Ishikawa (cell line): ENCODE measurements at regions not wholly inside any gene's neighbourhood (a gene's known extent, or its start where the extent isn't known, plus 50 kb on each side); places are given as distances from the start of the nearest gene placed in this dataset.
A peak's percentile ranks its signal among the peaks of the same experiment; 100 is the strongest.

Experiments used
- CEBPB ChIP-seq: IDR thresholded peaks from 2 replicates; pipeline ENCODE4 v1.6.1; 2012
- CREB1 ChIP-seq: IDR thresholded peaks from 2 replicates; pipeline ENCODE4 v1.6.1; 2012; ENCODE audit warnings: low read depth
- EGR1 ChIP-seq: IDR thresholded peaks from 2 replicates; pipeline ENCODE4 v1.6.1; 2012
- EP300 ChIP-seq: IDR thresholded peaks from 2 replicates; pipeline ENCODE4 v1.6.1; 2012; ENCODE audit warnings: borderline replicate concordance
- FOXM1 ChIP-seq: IDR thresholded peaks from 2 replicates; pipeline ENCODE4 v1.6.1; 2012; ENCODE audit warnings: low read depth, borderline replicate concordance
- NFIC ChIP-seq: IDR thresholded peaks from 2 replicates; pipeline ENCODE4 v1.6.1; 2012
- RAD21 ChIP-seq: IDR thresholded peaks from 2 replicates; pipeline ENCODE4 v1.6.1; 2012; ENCODE audit warnings: low read depth
- REST ChIP-seq: IDR thresholded peaks from 2 replicates; pipeline ENCODE4 v1.6.1; 2012; ENCODE audit warnings: low read depth, mild to moderate bottlenecking
- TAF1 ChIP-seq: IDR thresholded peaks from 2 replicates; pipeline ENCODE4 v1.6.1; 2012; ENCODE audit warnings: low read depth, mild to moderate bottlenecking
- TCF12 ChIP-seq: IDR thresholded peaks from 2 replicates; pipeline ENCODE4 v1.6.1; 2012; ENCODE audit warnings: low read depth
- YY1 ChIP-seq: IDR thresholded peaks from 2 replicates; pipeline ENCODE4 v1.6.1; 2012; ENCODE audit warnings: low read depth
- ZBTB7A ChIP-seq: IDR thresholded peaks from 2 replicates; pipeline ENCODE4 v1.6.1; 2012; ENCODE audit warnings: low read depth
- TF ChIP-seq, protein P1 (sequence below): IDR thresholded peaks from 2 replicates; pipeline ENCODE4 v1.6.1; 2012
- TF ChIP-seq, protein P2 (sequence below): IDR thresholded peaks from 2 replicates; pipeline ENCODE4 v1.6.1; 2012

DNA sequence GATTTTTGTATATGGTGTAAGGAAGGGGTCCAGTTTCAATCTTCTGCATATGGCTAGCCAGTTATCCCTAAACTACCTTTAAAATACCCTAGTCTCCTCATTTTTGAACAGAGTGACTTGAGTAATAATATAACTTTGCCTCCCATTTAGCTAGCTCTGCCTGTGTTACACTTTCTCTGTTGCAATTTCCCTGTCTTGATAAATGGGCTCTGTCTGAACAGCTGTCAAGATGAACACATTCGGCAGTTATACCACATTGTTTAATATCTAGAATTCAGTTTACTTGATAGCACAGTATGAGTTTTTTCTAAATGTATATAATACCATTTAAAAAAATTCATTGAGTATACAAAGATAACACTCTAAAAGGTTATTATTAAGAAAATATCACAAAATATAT lies 562.9 kb upstream of the FTMT start:
- TF ChIP-seq, protein P1, sequence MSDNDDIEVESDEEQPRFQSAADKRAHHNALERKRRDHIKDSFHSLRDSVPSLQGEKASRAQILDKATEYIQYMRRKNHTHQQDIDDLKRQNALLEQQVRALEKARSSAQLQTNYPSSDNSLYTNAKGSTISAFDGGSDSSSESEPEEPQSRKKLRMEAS: no peak
- TF ChIP-seq CEBPB: no peak
- no peak for TF ChIP-seq RAD21
- no peak for TF ChIP-seq REST
- no peak for TF ChIP-seq TAF1
- TF ChIP-seq NFIC: no peak
- TF ChIP-seq CREB1: no peak
- no peak for TF ChIP-seq EP300
- no peak for TF ChIP-seq FOXM1
- TF ChIP-seq, protein P2, sequence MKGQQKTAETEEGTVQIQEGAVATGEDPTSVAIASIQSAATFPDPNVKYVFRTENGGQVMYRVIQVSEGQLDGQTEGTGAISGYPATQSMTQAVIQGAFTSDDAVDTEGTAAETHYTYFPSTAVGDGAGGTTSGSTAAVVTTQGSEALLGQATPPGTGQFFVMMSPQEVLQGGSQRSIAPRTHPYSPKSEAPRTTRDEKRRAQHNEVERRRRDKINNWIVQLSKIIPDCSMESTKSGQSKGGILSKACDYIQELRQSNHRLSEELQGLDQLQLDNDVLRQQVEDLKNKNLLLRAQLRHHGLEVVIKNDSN: no peak
- no peak for TF ChIP-seq TCF12
- TF ChIP-seq ZBTB7A: no peak

DNA sequence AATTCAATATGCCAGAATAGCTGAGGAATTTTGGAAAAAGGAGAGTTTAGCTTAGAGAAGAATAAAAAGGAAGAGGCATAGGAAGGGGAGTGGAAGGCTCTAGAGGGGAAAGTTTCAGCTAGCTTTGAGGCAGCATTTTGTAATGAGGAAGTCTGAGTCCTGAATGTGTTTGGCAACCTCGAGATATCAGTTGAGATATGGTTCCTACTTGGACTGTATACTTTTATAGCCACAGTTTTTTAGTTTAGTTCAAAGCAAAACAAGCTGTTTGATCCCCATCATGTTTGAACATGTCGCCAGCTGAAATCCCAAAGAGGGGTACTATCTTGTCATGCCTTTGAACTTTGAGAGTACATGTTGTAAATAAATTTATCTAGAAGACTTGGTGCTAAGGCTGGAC lies 559.0 kb upstream of the FTMT start:
- TF ChIP-seq REST: no peak
- no peak for TF ChIP-seq RAD21
- TF ChIP-seq ZBTB7A: no peak
- no peak for TF ChIP-seq TAF1
- no peak for TF ChIP-seq EP300
- no peak for TF ChIP-seq CEBPB
- TF ChIP-seq FOXM1: no peak

GRCh38 chr5:121296356-121296755 lies 555.3 kb upstream of the FTMT start:
- TF ChIP-seq, protein P1: no peak
- TF ChIP-seq EP300 (no peak), FOXM1 (no peak)

- no peak for TF ChIP-seq TAF1
- no peak for TF ChIP-seq EP300
- no peak for TF ChIP-seq REST
- TF ChIP-seq TCF12: no peak
- no peak for TF ChIP-seq YY1
- TF ChIP-seq, protein P2: no peak
- no peak for TF ChIP-seq FOXM1
- no peak for TF ChIP-seq RAD21
- TF ChIP-seq CREB1: no peak
- TF ChIP-seq NFIC: no peak
Measured at GRCh38 chr5:121299153-121299552, 552.5 kb upstream of the FTMT start.

DNA sequence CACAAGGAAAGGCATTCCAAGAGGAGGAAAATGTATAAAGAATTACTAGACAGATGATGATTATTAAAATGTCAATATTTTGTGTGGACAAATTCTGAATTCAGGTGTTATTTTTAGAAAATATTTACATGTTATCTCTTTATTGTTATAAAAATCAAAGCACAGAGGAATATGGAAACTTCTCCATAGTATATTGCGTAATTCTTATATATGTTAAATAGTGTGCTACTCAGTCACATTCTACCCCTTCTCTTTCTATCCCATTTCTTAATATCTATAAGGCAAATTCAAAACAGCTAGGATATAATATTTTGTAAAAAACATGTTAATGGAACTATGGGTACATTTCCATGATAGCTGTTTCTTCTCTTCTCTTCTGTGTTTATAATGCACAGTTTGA lies 546.8 kb upstream of the FTMT start:
- TF ChIP-seq EGR1: no peak
- peak; percentile 36; the same call in 1 of the 2 replicates for TF ChIP-seq CEBPB
- TF ChIP-seq, protein P1: no peak
